ENCODE measurements at regions not wholly inside any gene's neighbourhood (a gene's known extent, or its start where the extent isn't known, plus 50 kb on each side); places are given as distances from the start of the nearest gene placed in this dataset.

- no peak for DNase-seq
These were observed 88.7 kb upstream of the ATP10B start for GRCh38 chr5:160940725-160941124.

GRCh38 chr5:160938532-160938931 is 86.5 kb upstream of the ATP10B start:
- no peak for DNase-seq

- no peak for DNase-seq
These were observed 85.6 kb upstream of the ATP10B start for GRCh38 chr5:160937570-160937969.

GRCh38 chr5:160935776-160936175 is 83.8 kb upstream of the ATP10B start:
- no peak for DNase-seq

GRCh38 chr5:160931283-160931682 is 79.3 kb upstream of the ATP10B start:
- no peak for DNase-seq

GRCh38 chr5:160930406-160930805 is 78.4 kb upstream of the ATP10B start:
- DNase-seq: no peak

- no peak for DNase-seq
These were observed 77.9 kb upstream of the ATP10B start for GRCh38 chr5:160929906-160930305.

GRCh38 chr5:160929360-160929759 is 77.3 kb upstream of the ATP10B start:
- DNase-seq: no peak

- DNase-seq: peak; percentile 68
These were observed 74.4 kb upstream of the ATP10B start for GRCh38 chr5:160926428-160926827.

GRCh38 chr5:160925281-160925680 is 73.3 kb upstream of the ATP10B start:
- DNase-seq: no peak

GRCh38 chr5:160923936-160924710 is 72.1 kb upstream of the ATP10B start:
- no peak for DNase-seq

- DNase-seq: no peak
These were observed 71.4 kb upstream of the ATP10B start for GRCh38 chr5:160923411-160923810.

- DNase-seq: no peak
These were observed 70.3 kb upstream of the ATP10B start for GRCh38 chr5:160922311-160922710.

GRCh38 chr5:160921423-160922285 is 69.6 kb upstream of the ATP10B start:
- no peak for DNase-seq

- DNase-seq: no peak
These were observed 67.6 kb upstream of the ATP10B start for GRCh38 chr5:160919626-160920025.

- no peak for DNase-seq
These were observed 66.4 kb upstream of the ATP10B start for GRCh38 chr5:160918386-160918785.

- no peak for DNase-seq
These were observed 54.1 kb upstream of the ATP10B start for GRCh38 chr5:160906090-160906489.

- DNase-seq: no peak
These were observed 53.3 kb upstream of the ATP10B start for GRCh38 chr5:160905285-160905684.

GRCh38 chr5:160904591-160904990 is 52.6 kb upstream of the ATP10B start:
- no peak for DNase-seq

- DNase-seq: no peak
These were observed 51.5 kb upstream of the ATP10B start for GRCh38 chr5:160903551-160903950.

- DNase-seq: no peak
These were observed 51.1 kb upstream of the ATP10B start for GRCh38 chr5:160903076-160903475.
